NT2/D1 (cell line): ENCODE measurements at regions not wholly inside any gene's neighbourhood (a gene's known extent, or its start where the extent isn't known, plus 50 kb on each side); places are given as distances from the start of the nearest gene placed in this dataset.

Experiments used
- SUZ12 ChIP-seq: IDR thresholded peaks from 2 replicates; pipeline ENCODE4 v1.6.1; 2011; ENCODE audit not compliant: insufficient read length, insufficient read depth; ENCODE audit errors: extremely low read depth
- YY1 ChIP-seq: IDR thresholded peaks from 2 replicates; pipeline ENCODE4 v1.6.1; 2011; ENCODE audit not compliant: insufficient read length, insufficient read depth
- ZNF274 ChIP-seq: IDR thresholded peaks from 2 replicates; pipeline ENCODE4 v1.6.1; 2011; ENCODE audit warnings: mild to moderate bottlenecking, low read depth, low read length

GRCh38 chr2:147242445-147242844 lies 602.4 kb upstream of the ACVR2A start:
- TF ChIP-seq SUZ12 (no peak), ZNF274 (no peak), YY1 (no peak)
